GM19463 (cell line): ENCODE measurements at regions not wholly inside any gene's neighbourhood (a gene's known extent, or its start where the extent isn't known, plus 50 kb on each side); places are given as distances from the start of the nearest gene placed in this dataset.
"Not testable (repeated sequence)": the region's sequence is repeated elsewhere in the genome, so short reads cannot be mapped to it uniquely, and the experiment has no call there.

Experiments used
- ATAC-seq: cut with Tn5 transposase; IDR thresholded peaks from one replicate; pipeline ENCODE4 v1.9.1; 2021; ENCODE audit warnings: mild to moderate bottlenecking, moderate library complexity; ENCODE audit not compliant: unreplicated experiment

- no peak for ATAC-seq
Measured at GRCh38 chr1:34366875-34367624, 190.3 kb downstream of the C1orf94 start.

- no peak for ATAC-seq
Measured at GRCh38 chr1:34367954-34368353, 191.2 kb downstream of the C1orf94 start.

GRCh38 chr1:34369701-34370455 lies 193.2 kb downstream of the C1orf94 start:
- ATAC-seq: no peak

GRCh38 chr1:34370748-34371147 lies 194.0 kb downstream of the C1orf94 start:
- ATAC-seq: no peak

- not testable (repeated sequence) for ATAC-seq
Measured at GRCh38 chr1:34371179-34371578, 194.5 kb downstream of the C1orf94 start.

- ATAC-seq: no peak
Measured at GRCh38 chr1:34371829-34372532, 195.3 kb downstream of the C1orf94 start.

- no peak for ATAC-seq
Measured at GRCh38 chr1:34372891-34373290, 196.2 kb downstream of the C1orf94 start.

GRCh38 chr1:34373912-34374311 lies 197.2 kb downstream of the C1orf94 start:
- no peak for ATAC-seq

GRCh38 chr1:34376531-34376930 lies 199.8 kb downstream of the C1orf94 start:
- ATAC-seq: no peak

- no peak for ATAC-seq
Measured at GRCh38 chr1:34378968-34379856, 202.5 kb downstream of the C1orf94 start.

GRCh38 chr1:34379911-34380310 lies 203.2 kb downstream of the C1orf94 start:
- no peak for ATAC-seq

GRCh38 chr1:34380526-34381124 lies 203.9 kb downstream of the C1orf94 start:
- ATAC-seq: no peak

- ATAC-seq: no peak
Measured at GRCh38 chr1:34389974-34390373, 213.3 kb downstream of the C1orf94 start.

- no peak for ATAC-seq
Measured at GRCh38 chr1:34396042-34396441, 219.3 kb downstream of the C1orf94 start.

GRCh38 chr1:34398241-34398915 lies 221.7 kb downstream of the C1orf94 start:
- ATAC-seq: no peak

- no peak for ATAC-seq
Measured at GRCh38 chr1:34398916-34399275, 222.2 kb downstream of the C1orf94 start.

- no peak for ATAC-seq
Measured at GRCh38 chr1:34400675-34401074, 224.0 kb downstream of the C1orf94 start.

- ATAC-seq: no peak
Measured at GRCh38 chr1:34403156-34403555, 226.4 kb downstream of the C1orf94 start.

GRCh38 chr1:34404804-34405203 lies 228.1 kb downstream of the C1orf94 start:
- no peak for ATAC-seq
